ENCODE measurements at regions not wholly inside any gene's neighbourhood (a gene's known extent, or its start where the extent isn't known, plus 50 kb on each side); places are given as distances from the start of the nearest gene placed in this dataset.

DNA sequence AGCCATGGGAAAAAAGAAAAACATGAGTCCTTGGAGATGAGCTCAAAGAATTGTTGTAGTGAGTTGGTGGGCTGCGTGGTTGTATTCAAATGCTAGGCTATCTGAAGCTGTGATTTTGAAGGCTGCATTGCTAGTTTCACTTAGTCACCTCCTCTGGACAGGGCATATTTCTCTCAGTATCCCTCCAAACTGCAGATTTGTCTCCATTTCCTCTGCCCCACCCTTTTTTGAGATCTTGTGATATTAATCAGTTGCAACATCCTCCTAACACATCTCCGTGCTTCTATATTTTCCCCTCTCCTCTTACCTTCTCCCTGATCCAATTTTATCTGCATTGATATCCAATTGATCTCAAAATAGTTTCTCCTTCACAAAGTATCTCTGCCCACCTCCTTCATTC, 1048.0 kb upstream of the WWC1 start:
- no peak for TF ChIP-seq POLR2A (IDR thresholded peaks at IDR 0.05; ENCODE audit: low read length)
- TF ChIP-seq GATA1 (IDR thresholded peaks at IDR 0.05; ENCODE audit: low read depth, low read length), result no peak
